GM19043 (cell line): ENCODE measurements at regions not wholly inside any gene's neighbourhood (a gene's known extent, or its start where the extent isn't known, plus 50 kb on each side); places are given as distances from the start of the nearest gene placed in this dataset.
"Not testable (repeated sequence)": the region's sequence is repeated elsewhere in the genome, so short reads cannot be mapped to it uniquely, and the experiment has no call there.

Experiments used
- ATAC-seq: cut with Tn5 transposase; IDR thresholded peaks from one replicate; pipeline ENCODE4 v1.9.1; 2021; ENCODE audit warnings: low read depth; ENCODE audit not compliant: unreplicated experiment

- no peak for ATAC-seq
Observed at GRCh38 chr7:82701949-82702348, 258.4 kb upstream of the CACNA2D1 start.

- no peak for ATAC-seq
Observed at GRCh38 chr7:82700741-82701140, 257.2 kb upstream of the CACNA2D1 start.

- ATAC-seq: no peak
Observed at GRCh38 chr7:82699773-82700186, 256.2 kb upstream of the CACNA2D1 start.

GRCh38 chr7:82697897-82698296 is 254.3 kb upstream of the CACNA2D1 start:
- no peak for ATAC-seq

- no peak for ATAC-seq
Observed at GRCh38 chr7:82696631-82697030, 253.1 kb upstream of the CACNA2D1 start.

- no peak for ATAC-seq
Observed at GRCh38 chr7:82694022-82694421, 250.4 kb upstream of the CACNA2D1 start.

GRCh38 chr7:82690929-82691328 is 247.4 kb upstream of the CACNA2D1 start:
- no peak for ATAC-seq

GRCh38 chr7:82685214-82685613 is 241.6 kb upstream of the CACNA2D1 start:
- ATAC-seq: no peak

- ATAC-seq: no peak
Observed at GRCh38 chr7:82678716-82679115, 235.1 kb upstream of the CACNA2D1 start.

GRCh38 chr7:82678259-82678658 is 234.7 kb upstream of the CACNA2D1 start:
- no peak for ATAC-seq

GRCh38 chr7:82677493-82677892 is 233.9 kb upstream of the CACNA2D1 start:
- ATAC-seq: no peak

- no peak for ATAC-seq
Observed at GRCh38 chr7:82676777-82677463, 233.3 kb upstream of the CACNA2D1 start.

- no peak for ATAC-seq
Observed at GRCh38 chr7:82675396-82675795, 231.8 kb upstream of the CACNA2D1 start.

GRCh38 chr7:82674268-82674667 is 230.7 kb upstream of the CACNA2D1 start:
- no peak for ATAC-seq

- no peak for ATAC-seq
Observed at GRCh38 chr7:82672078-82672477, 228.5 kb upstream of the CACNA2D1 start.

- no peak for ATAC-seq
Observed at GRCh38 chr7:82669141-82669540, 225.6 kb upstream of the CACNA2D1 start.

GRCh38 chr7:82668676-82669075 is 225.1 kb upstream of the CACNA2D1 start:
- ATAC-seq: no peak

GRCh38 chr7:82665966-82666507 is 222.5 kb upstream of the CACNA2D1 start:
- ATAC-seq: no peak

GRCh38 chr7:82655965-82656364 is 212.4 kb upstream of the CACNA2D1 start:
- no peak for ATAC-seq

GRCh38 chr7:82650095-82650494 is 206.5 kb upstream of the CACNA2D1 start:
- not testable (repeated sequence) for ATAC-seq

- ATAC-seq: no peak
Observed at GRCh38 chr7:82633592-82633991, 190.0 kb upstream of the CACNA2D1 start.

GRCh38 chr7:82631998-82632397 is 188.4 kb upstream of the CACNA2D1 start:
- ATAC-seq: no peak

GRCh38 chr7:82629583-82629982 is 186.0 kb upstream of the CACNA2D1 start:
- ATAC-seq: no peak
